GM03348 (cell line): ENCODE measurements at regions not wholly inside any gene's neighbourhood (a gene's known extent, or its start where the extent isn't known, plus 50 kb on each side); places are given as distances from the start of the nearest gene placed in this dataset.

Experiments
- DNase-seq: peaks from one replicate; pipeline ENCODE4 v3.0.0; 2012; ENCODE audit warnings: low spot score

- DNase-seq, result no peak
Measured at GRCh38 chr18:51848702-51849101, 491.3 kb upstream of the DCC start.

- DNase-seq, result no peak
Measured at GRCh38 chr18:51852681-51853080, 487.3 kb upstream of the DCC start.

- no peak for DNase-seq
Measured at GRCh38 chr18:51857989-51858388, 482.0 kb upstream of the DCC start.

- DNase-seq, result no peak
Measured at GRCh38 chr18:51861046-51861445, 479.0 kb upstream of the DCC start.

GRCh38 chr18:51862051-51862715, 477.8 kb upstream of the DCC start:
- DNase-seq, result no peak

GRCh38 chr18:51864219-51864965, 475.6 kb upstream of the DCC start:
- DNase-seq, result no peak

- no peak for DNase-seq
Measured at GRCh38 chr18:51865538-51865937, 474.5 kb upstream of the DCC start.

- DNase-seq, result peak; percentile 20
Measured at GRCh38 chr18:51867767-51868166, 472.2 kb upstream of the DCC start.

GRCh38 chr18:51878724-51879123, 461.3 kb upstream of the DCC start:
- no peak for DNase-seq

GRCh38 chr18:51879329-51879728, 460.7 kb upstream of the DCC start:
- no peak for DNase-seq

GRCh38 chr18:51881394-51881793, 458.6 kb upstream of the DCC start:
- DNase-seq, result no peak

GRCh38 chr18:51884039-51884438, 456.0 kb upstream of the DCC start:
- no peak for DNase-seq

GRCh38 chr18:51890762-51891161, 449.2 kb upstream of the DCC start:
- no peak for DNase-seq

GRCh38 chr18:51891876-51892275, 448.1 kb upstream of the DCC start:
- no peak for DNase-seq

- DNase-seq, result no peak
Measured at GRCh38 chr18:51897884-51898283, 442.1 kb upstream of the DCC start.

GRCh38 chr18:51907687-51908597, 432.1 kb upstream of the DCC start:
- DNase-seq, result no peak

- no peak for DNase-seq
Measured at GRCh38 chr18:51908598-51908944, 431.4 kb upstream of the DCC start.

GRCh38 chr18:51911584-51911983, 428.4 kb upstream of the DCC start:
- DNase-seq, result no peak

- no peak for DNase-seq
Measured at GRCh38 chr18:51912381-51912780, 427.6 kb upstream of the DCC start.

- DNase-seq, result no peak
Measured at GRCh38 chr18:51915176-51915575, 424.8 kb upstream of the DCC start.

GRCh38 chr18:51921862-51922261, 418.1 kb upstream of the DCC start:
- no peak for DNase-seq

- no peak for DNase-seq
Measured at GRCh38 chr18:51933903-51934302, 406.1 kb upstream of the DCC start.

- DNase-seq, result no peak
Measured at GRCh38 chr18:51936115-51936514, 403.9 kb upstream of the DCC start.
